NCI-H82 treated with DMSO at 0.1 percent for 48 hours (cell line): ENCODE measurements at regions not wholly inside any gene's neighbourhood (a gene's known extent, or its start where the extent isn't known, plus 50 kb on each side); places are given as distances from the start of the nearest gene placed in this dataset.

Experiments
- DNase-seq: peaks from one replicate; lab custom pipeline; 2025; ENCODE audit not compliant: unreplicated experiment; lab: John Stamatoyannopoulos, UW

- DNase-seq = no peak
Measured at GRCh38 chr5:98581112-98581997, 192.1 kb upstream of the RGMB start.

GRCh38 chr5:98583586-98583985 lies 189.9 kb upstream of the RGMB start:
- no peak for DNase-seq

- DNase-seq = no peak
Measured at GRCh38 chr5:98585661-98586310, 187.7 kb upstream of the RGMB start.

- no peak for DNase-seq
Measured at GRCh38 chr5:98586581-98586980, 186.9 kb upstream of the RGMB start.

GRCh38 chr5:98587166-98587565 lies 186.3 kb upstream of the RGMB start:
- DNase-seq = no peak

- no peak for DNase-seq
Measured at GRCh38 chr5:98588215-98588614, 185.2 kb upstream of the RGMB start.

GRCh38 chr5:98593418-98593817 lies 180.0 kb upstream of the RGMB start:
- no peak for DNase-seq

GRCh38 chr5:98594098-98594497 lies 179.4 kb upstream of the RGMB start:
- DNase-seq = no peak

- no peak for DNase-seq
Measured at GRCh38 chr5:98599016-98599415, 174.4 kb upstream of the RGMB start.

- no peak for DNase-seq
Measured at GRCh38 chr5:98602534-98603112, 170.8 kb upstream of the RGMB start.

- no peak for DNase-seq
Measured at GRCh38 chr5:98603456-98603855, 170.0 kb upstream of the RGMB start.

- no peak for DNase-seq
Measured at GRCh38 chr5:98604301-98604700, 169.2 kb upstream of the RGMB start.

- DNase-seq = no peak
Measured at GRCh38 chr5:98604721-98605425, 168.6 kb upstream of the RGMB start.

GRCh38 chr5:98605426-98605825 lies 168.0 kb upstream of the RGMB start:
- DNase-seq = no peak

- DNase-seq = no peak
Measured at GRCh38 chr5:98606961-98607360, 166.5 kb upstream of the RGMB start.

GRCh38 chr5:98608052-98608451 lies 165.4 kb upstream of the RGMB start:
- no peak for DNase-seq

- no peak for DNase-seq
Measured at GRCh38 chr5:98614341-98614740, 159.1 kb upstream of the RGMB start.

GRCh38 chr5:98621821-98622220 lies 151.6 kb upstream of the RGMB start:
- DNase-seq = no peak

GRCh38 chr5:98624145-98624880 lies 149.2 kb upstream of the RGMB start:
- no peak for DNase-seq

- no peak for DNase-seq
Measured at GRCh38 chr5:98627121-98627520, 146.3 kb upstream of the RGMB start.

- no peak for DNase-seq
Measured at GRCh38 chr5:98630621-98631020, 142.8 kb upstream of the RGMB start.
